Sigmoid colon (tissue), 6 donors: ENCODE measurements at regions not wholly inside any gene's neighbourhood (a gene's known extent, or its start where the extent isn't known, plus 50 kb on each side); places are given as distances from the start of the nearest gene placed in this dataset.
A peak's percentile ranks its signal among the peaks of the same experiment; 100 is the strongest.

Experiments
- DNase-seq: peaks from one replicate; pipeline ENCODE4 v3.0.0-alpha.2; 2019
- H3K27ac ChIP-seq, 4 donors: fragments of 200-600 bp; sonication (generic); one replicate each; pipeline ENCODE4 v1.5.1; 2016 to 2019; ENCODE audit warnings: mild to moderate bottlenecking in 1 of 4
- H3K27me3 ChIP-seq, 3 donors: fragments of 200-600 bp; sonication (generic); one replicate each; pipeline ENCODE4 v1.5.1; 2019; ENCODE audit warnings: mild to moderate bottlenecking in 1 of 3
- H3K36me3 ChIP-seq, 4 donors: fragments of 200-600 bp; sonication (generic); one replicate each; pipeline ENCODE4 v1.5.1; 2016 to 2019
- H3K4me1 ChIP-seq, 4 donors: fragments of 200-600 bp; sonication (generic); one replicate each; pipeline ENCODE4 v1.5.1; 2017 to 2019
- H3K4me3 ChIP-seq, 4 donors: fragments of 200-600 bp; sonication (generic); one replicate each; pipeline ENCODE4 v1.5.1; 2017 to 2019; ENCODE audit warnings: mild to moderate bottlenecking in 2 of 4, moderate library complexity in 1 of 4
- H3K9me3 ChIP-seq, 4 donors: fragments of 200-600 bp in 3 of 4; sonication (generic) in 3 of 4; one replicate each; pipeline versions ENCODE4 v1.5.1 to v1.6.1; 2013 to 2019
- EP300 ChIP-seq, 4 donors: sonication (generic); formaldehyde crosslinking; IDR thresholded peaks; one replicate each; pipeline ENCODE4 v1.6.1; 2017; ENCODE audit warnings: antibody characterized with exemption in 4 of 4
- POLR2A ChIP-seq, 2 donors: fragments of 450-650 bp; IDR thresholded peaks; one replicate each; pipeline ENCODE4 v1.6.1; 2016; ENCODE audit warnings: antibody characterized with exemption in 2 of 2, mild to moderate bottlenecking in 2 of 2, moderate library complexity in 2 of 2
- POLR2AphosphoS5 ChIP-seq, 4 donors: sonication (generic); formaldehyde crosslinking; IDR thresholded peaks; one replicate each; pipeline ENCODE4 v1.6.1; 2017; ENCODE audit warnings: antibody characterized with exemption in 4 of 4
- WGBS, 2 donors: extraction: QIAGEN DNeasy Blood & Tissue Kit; methylation state at CpG; one replicate each; pipeline ENCODE4 v1.1.7; 2013; 5-methylcytosine and 5-hydroxymethylcytosine counted together
- intact Hi-C: fragments of 100-400 bp; cut with DNase I; formaldehyde crosslinking; loops from one replicate; pipeline ENCODE4 v1.15.1; 2023
- TF ChIP-seq, protein P1 (sequence below), 4 experiments: fragments of 450-650 bp in 3 of 4; fragments of 200-600 bp in 1 of 4; IDR thresholded peaks; one replicate each; pipeline ENCODE4 v1.5.1; 2016 to 2019; ENCODE audit warnings: antibody characterized with exemption in 4 of 4, mild to moderate bottlenecking in 3 of 4, moderate library complexity in 2 of 4
- donor health status: healthy with polysubstance abuse.
- donor health status: healthy.

DNA sequence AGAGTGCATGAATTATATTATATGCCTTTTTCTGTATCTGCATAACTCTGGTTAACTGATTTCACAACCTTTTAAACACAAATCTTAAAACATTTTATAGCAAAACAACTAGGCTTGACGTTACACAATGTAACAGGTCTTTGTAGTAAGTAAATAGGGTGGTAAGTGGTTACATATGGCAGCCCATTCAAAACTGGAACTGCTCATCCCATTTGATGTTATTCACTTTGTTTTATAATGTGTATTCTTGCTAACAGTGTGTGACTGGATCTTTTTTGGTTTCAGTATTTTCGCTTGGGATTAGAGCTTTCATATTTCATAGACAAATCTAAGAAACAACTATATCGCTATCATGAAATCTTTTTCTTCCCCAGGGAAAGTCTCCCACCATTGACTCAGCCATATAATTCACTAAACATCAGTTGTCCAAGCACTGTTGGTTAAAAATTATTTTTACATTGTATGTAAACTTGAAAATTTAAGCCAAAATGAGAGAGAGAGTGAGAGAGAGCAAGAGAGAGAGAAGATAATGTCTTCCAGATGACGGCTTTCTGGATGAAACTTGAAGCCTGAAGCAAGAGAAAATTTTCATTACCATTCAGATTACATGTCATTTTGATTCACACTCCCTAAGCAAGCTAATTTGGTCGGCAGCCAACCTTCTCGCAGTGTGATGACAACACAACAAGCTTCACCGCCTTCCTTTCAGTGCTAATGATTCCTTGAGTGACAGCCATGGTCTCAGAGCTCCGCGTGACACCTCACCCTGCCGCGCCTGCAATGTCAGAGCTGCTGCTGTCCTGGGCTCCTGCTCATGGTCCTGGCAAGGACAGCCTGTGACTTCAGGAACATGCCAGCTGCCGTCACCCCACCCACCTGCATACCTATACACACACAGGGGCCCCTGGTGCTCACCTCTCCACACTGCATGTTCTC lies 946.9 kb upstream of the SOX11 start:
- intact Hi-C loops: no loop called here
- DNase-seq: no peak
- TF ChIP-seq POLR2AphosphoS5 (IDR thresholded peaks at IDR 0.05): no peak
- TF ChIP-seq EP300 (IDR thresholded peaks at IDR 0.05): no peak
- TF ChIP-seq, protein P1, sequence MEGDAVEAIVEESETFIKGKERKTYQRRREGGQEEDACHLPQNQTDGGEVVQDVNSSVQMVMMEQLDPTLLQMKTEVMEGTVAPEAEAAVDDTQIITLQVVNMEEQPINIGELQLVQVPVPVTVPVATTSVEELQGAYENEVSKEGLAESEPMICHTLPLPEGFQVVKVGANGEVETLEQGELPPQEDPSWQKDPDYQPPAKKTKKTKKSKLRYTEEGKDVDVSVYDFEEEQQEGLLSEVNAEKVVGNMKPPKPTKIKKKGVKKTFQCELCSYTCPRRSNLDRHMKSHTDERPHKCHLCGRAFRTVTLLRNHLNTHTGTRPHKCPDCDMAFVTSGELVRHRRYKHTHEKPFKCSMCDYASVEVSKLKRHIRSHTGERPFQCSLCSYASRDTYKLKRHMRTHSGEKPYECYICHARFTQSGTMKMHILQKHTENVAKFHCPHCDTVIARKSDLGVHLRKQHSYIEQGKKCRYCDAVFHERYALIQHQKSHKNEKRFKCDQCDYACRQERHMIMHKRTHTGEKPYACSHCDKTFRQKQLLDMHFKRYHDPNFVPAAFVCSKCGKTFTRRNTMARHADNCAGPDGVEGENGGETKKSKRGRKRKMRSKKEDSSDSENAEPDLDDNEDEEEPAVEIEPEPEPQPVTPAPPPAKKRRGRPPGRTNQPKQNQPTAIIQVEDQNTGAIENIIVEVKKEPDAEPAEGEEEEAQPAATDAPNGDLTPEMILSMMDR (IDR thresholded peaks at IDR 0.05): no peak
- no peak for TF ChIP-seq POLR2A (IDR thresholded peaks at IDR 0.05)
- Histone ChIP-seq H3K4me3 (no peak overlapping the region), H3K9me3 (peaks cover 0 to 4% (median 0%) of the 10 kb centered on the region in 4 donors), H3K36me3 (no peaks in the 10 kb centered on the region), H3K4me1 (no peaks in the 10 kb centered on the region), H3K27me3 (no peaks in the 10 kb centered on the region), H3K27ac (no peak overlapping the region)
- 67 to 72% methylated on average over 12 of the region's 12 CpGs for WGBS, 2 donors

GRCh38 chr2:4753721-4754120 lies 938.5 kb upstream of the SOX11 start:
- H3K4me1 ChIP-seq: no peaks in the 10 kb centered on the region
- WGBS, 2 donors: 83 to 85% methylated on average over 4 of the region's 4 CpGs
- no peak overlapping the region for H3K4me3 ChIP-seq
- intact Hi-C loops: no loop called here
- H3K27ac ChIP-seq: no peak overlapping the region
- no peak for TF ChIP-seq POLR2A (IDR thresholded peaks at IDR 0.05)
- H3K27me3 ChIP-seq: no peaks in the 10 kb centered on the region
- DNase-seq: no peak
- H3K36me3 ChIP-seq: no peaks in the 10 kb centered on the region
- H3K9me3 ChIP-seq: no peaks in the 10 kb centered on the region

GRCh38 chr2:4762951-4763376 lies 929.2 kb upstream of the SOX11 start:
- WGBS, 2 donors: 10 to 23% methylated on average over 4 of the region's 4 CpGs
- no peak overlapping the region for H3K4me3 ChIP-seq
- no peaks in the 10 kb centered on the region for H3K4me1 ChIP-seq
- H3K36me3 ChIP-seq: no peaks in the 10 kb centered on the region
- no peak for DNase-seq
- no peak overlapping the region for H3K27ac ChIP-seq
- TF ChIP-seq, protein P1 (IDR thresholded peaks at IDR 0.05): peak in 1 of 4 experiments; percentile 26
- no peak for TF ChIP-seq POLR2AphosphoS5 (IDR thresholded peaks at IDR 0.05)
- intact Hi-C loops: no loop called here
- H3K9me3 ChIP-seq: no peaks in the 10 kb centered on the region
- H3K27me3 ChIP-seq: no peaks in the 10 kb centered on the region

- no peaks in the 10 kb centered on the region for H3K9me3 ChIP-seq
- TF ChIP-seq POLR2AphosphoS5 (IDR thresholded peaks at IDR 0.05) (no peak), POLR2A (IDR thresholded peaks at IDR 0.05) (no peak), EP300 (IDR thresholded peaks at IDR 0.05) (no peak)
- TF ChIP-seq, protein P1 (IDR thresholded peaks at IDR 0.05): no peak
- H3K27ac ChIP-seq: no peak overlapping the region
- H3K4me3 ChIP-seq: no peak overlapping the region
- no peaks in the 10 kb centered on the region for H3K4me1 ChIP-seq
- no peak for DNase-seq
- H3K27me3 ChIP-seq: no peaks in the 10 kb centered on the region
- H3K36me3 ChIP-seq: no peaks in the 10 kb centered on the region
- intact Hi-C loops: no loop called here
- 81 to 84% methylated on average over 16 of the region's 16 CpGs for WGBS, 2 donors
Measured at GRCh38 chr2:4765787-4766530, 926.2 kb upstream of the SOX11 start.

GRCh38 chr2:4775668-4776067 lies 916.5 kb upstream of the SOX11 start:
- intact Hi-C loops: no loop called here
- Histone ChIP-seq H3K27ac (no peak overlapping the region), H3K36me3 (no peaks in the 10 kb centered on the region), H3K9me3 (no peaks in the 10 kb centered on the region), H3K4me3 (no peak overlapping the region), H3K4me1 (no peaks in the 10 kb centered on the region), H3K27me3 (no peaks in the 10 kb centered on the region)
- WGBS, 2 donors: 90 to 92% methylated on average over 2 of the region's 2 CpGs
- TF ChIP-seq EP300 (IDR thresholded peaks at IDR 0.05) (no peak), POLR2AphosphoS5 (IDR thresholded peaks at IDR 0.05) (no peak), POLR2A (IDR thresholded peaks at IDR 0.05) (no peak)
- TF ChIP-seq, protein P1 (IDR thresholded peaks at IDR 0.05): no peak
- no peak for DNase-seq
